Fibroblast of gingiva (primary cell): ENCODE measurements at regions not wholly inside any gene's neighbourhood (a gene's known extent, or its start where the extent isn't known, plus 50 kb on each side); places are given as distances from the start of the nearest gene placed in this dataset.
"Not testable (repeated sequence)": the region's sequence is repeated elsewhere in the genome, so short reads cannot be mapped to it uniquely, and the experiment has no call there.

Experiments
- DNase-seq: peaks from one replicate; pipeline ENCODE4 v3.0.0-alpha.2; 2011; ENCODE audit warnings: low read depth

GRCh38 chr13:78138756-78139155 lies 220.1 kb upstream of the EDNRB start:
- no peak for DNase-seq

DNA sequence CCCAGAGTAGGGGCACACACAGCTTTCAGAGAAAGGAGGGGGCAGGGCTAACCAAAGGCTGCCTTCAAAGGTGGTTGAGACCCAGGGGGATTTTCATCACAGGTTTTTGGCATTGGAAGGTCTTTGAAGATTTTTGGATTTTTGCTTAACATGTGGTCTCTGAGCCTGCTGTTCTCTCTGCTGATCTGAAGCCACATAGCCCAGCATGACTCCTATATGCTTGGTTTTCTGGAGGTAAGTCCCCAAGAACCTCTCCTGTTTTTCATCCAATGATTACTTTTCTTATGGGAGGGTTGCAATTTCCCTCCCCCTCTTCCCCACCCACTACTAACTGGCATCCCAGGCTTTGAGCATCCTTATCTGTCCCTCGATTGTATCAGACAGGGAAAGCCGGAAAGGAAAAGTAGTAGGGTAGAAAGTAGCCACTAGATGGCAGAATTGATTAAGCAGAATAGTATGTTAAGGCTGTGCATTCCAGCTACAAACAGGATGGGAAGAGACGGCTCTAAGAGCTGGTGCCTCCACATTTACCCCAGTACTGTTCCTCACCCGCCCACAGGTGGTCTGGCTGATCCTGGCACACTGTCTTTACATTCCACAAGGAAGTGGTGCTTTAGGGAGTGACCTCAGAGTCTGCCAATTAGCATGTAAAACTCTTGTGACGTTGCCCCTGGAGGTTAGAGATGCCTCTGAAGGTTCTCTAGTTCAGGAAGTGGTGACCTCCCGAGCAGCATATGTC lies 218.9 kb upstream of the EDNRB start:
- DNase-seq = peak; percentile 60

- no peak for DNase-seq
Measured at GRCh38 chr13:78136966-78137365, 218.3 kb upstream of the EDNRB start.

GRCh38 chr13:78133511-78133910 lies 214.9 kb upstream of the EDNRB start:
- DNase-seq = no peak

DNA sequence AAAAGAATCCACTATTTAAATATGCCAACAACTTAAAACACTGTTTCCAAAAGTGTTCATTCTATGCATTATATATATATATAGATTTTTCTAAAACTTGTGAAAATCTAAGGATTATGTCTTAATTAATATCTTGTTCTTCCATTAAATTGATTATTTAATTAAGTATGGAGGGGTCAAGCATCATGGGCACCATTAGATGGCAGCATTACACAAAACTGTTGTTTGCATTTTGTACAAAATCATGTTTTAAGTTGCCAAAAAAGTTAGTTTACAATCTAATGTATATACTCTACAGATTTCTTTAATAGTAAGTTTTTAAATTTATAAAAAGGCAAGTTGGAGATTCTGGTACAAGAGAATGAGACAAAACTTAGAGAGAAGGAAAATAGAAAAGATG lies 213.2 kb upstream of the EDNRB start:
- DNase-seq = no peak

DNA sequence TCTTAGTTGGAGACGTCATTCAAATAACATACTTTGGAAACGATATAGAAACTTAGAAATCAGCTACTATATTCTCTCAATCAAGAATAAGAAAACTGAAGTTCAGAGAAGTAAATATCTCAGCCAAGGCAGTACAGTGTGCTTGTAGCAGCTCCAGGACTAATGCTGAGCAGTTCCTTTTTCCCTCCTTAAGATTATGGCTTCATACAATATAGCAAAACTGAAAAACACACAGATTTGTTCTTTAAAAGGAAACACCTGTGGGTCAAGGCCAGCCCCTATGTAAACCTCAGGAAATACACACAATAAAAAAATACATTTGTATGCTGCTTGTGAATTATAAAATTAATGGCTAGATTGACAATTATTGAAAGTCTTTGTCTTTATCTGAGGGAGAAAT lies 212.7 kb upstream of the EDNRB start:
- DNase-seq = no peak

GRCh38 chr13:78129823-78130222 lies 211.2 kb upstream of the EDNRB start:
- no peak for DNase-seq

DNA sequence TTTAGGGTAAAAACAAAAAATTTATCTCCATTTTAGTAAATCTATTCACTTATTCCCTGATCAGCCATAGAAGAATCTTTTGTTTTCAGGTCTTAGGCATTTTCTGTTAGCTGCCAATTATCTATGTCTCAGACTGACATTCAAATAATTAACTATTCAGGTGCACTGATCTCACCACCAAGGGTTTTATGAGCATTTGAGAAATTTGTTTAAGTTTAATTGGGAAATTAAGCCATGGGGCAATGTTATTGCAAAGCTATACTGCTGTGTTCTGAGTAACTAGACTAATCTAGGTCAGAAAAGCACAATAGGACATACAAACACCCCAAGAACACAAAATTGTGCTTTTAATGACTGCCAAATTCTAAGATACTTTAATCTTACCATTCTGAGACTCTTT lies 210.7 kb upstream of the EDNRB start:
- DNase-seq = no peak

DNA sequence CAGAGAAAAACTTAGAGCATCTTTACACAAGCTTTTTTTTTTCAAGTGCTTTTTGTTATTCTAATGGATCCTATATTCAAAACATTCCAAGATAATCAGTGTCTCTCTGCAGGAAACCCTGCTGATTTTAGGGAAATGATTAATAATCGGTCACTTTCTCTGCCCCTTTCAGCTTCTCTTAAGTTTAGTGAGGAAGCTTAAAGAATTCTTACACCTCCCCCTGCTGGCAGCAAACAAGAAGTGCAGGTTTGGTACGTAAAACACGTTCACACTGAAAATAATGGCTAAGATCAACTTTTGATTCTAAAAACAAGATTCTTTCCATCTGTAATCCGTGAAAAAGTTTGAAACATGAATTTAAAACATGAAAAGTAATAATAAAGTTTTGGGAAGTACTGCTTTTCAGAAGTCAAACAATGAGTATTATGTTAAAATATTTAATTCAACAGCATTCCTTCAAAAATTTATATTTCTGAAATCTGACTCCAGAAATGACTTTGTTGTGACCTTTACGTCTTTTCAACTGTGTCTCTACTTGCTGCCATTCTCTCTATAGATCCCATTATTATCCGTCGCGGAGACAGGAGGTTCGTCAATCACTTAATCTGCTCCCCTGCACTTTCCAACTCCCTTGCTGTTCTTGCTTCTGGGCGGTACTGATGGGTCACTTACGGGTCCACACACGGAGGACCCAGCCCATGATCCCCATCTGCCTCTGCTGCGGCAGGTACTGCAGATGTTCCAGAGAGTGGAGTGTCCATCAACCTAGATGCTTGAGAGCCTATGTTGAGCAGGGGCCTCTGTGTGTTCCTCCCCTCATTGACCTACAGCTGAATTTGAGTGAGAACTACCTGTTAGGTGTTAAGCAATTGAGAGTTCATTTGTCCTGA lies 203.1 kb upstream of the EDNRB start:
- peak; percentile 68 for DNase-seq

DNA sequence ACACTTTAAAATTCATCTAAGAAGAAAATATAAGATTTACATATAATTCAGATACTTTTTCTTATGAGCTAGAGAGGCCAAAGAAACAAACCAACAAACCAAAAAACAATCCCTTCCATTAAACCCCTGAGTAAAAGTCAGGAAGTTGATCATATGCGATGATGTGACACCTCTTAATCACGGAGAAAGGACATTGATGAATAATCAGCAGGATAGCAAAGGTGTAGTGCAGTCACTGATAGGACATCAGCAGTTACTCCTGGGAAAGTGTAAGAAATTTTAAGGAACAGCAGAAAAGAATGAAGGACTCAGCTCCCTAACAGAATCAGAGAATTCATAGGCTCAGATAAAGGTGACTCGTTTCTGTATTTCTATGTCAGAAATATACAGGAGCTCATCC lies 202.4 kb upstream of the EDNRB start:
- no peak for DNase-seq

DNA sequence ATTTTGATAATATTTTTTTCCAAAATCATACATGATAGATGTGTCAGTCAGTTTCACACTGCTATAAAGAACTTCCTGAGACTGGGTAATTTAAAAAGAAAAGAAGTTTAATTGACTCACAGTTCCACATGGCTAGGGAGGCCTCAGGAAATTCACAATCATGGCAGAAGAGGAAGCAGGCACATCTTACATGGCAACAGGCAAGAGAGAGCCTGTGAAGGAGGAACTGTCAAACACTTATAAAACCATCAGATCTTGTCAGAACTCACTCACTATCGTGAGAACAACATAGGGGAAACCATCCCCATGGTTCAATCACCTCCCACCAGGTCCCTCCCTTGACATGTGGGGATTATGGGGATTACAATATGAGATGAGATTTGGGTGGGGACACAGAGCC lies 201.5 kb upstream of the EDNRB start:
- not testable (repeated sequence) for DNase-seq

DNA sequence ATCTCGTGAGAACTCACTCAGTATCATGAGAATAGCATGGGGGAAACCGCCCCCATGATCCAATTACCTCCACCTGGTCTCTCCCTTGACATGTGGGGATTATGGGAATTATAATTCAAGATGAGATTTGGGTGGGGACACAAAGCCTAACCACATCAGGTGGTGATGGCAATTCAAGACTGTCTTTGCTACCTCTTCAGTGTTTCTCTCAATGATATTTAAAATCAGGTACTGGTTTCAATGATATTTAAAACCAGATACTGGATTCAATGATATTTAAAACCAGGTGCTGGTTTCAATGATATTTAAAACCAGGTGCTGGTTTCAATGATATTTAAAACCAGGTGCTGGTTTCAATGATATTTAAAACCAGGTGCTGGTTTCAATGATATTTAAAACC lies 198.4 kb upstream of the EDNRB start:
- not testable (repeated sequence) for DNase-seq

DNA sequence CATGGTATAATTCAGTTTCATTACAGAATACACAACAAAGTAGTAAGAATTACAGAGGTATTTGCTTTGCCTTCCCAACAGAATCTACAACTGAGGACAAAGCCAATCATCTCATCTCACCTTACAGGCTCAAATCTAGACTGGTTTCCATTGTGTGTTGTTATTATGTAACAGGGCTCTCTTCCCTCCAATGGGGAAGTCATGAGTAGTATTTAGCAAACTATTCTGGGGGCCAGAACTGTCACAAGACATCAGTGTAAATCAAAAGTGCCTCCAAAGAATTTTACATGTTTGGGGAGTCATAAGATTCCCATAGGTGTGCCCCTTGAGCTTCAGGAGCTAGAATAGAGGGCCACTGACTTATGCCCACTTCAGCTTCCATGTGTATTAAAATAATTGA lies 187.0 kb upstream of the EDNRB start:
- DNase-seq = no peak

- no peak for DNase-seq
Measured at GRCh38 chr13:78103936-78104335, 185.3 kb upstream of the EDNRB start.

DNA sequence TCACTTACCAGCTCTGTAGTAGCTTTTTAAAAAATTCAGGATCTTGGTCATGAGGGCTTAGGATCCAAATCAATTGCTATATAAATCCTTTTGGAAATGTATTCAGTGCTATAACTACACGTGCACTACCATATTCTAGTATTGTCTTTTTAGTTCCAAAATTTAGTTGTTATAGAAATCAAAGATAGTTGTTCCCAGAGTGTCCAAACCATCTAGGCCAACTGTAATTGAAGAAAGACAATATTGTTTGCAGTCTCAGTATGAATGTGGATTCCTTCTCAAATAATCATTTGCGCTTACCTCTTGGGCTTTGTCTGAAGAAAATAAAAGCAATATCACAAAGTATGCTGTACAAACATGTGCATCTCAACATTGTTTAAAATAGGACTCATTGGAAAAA lies 184.1 kb upstream of the EDNRB start:
- DNase-seq = no peak

- peak; percentile 96 for DNase-seq
Measured at GRCh38 chr13:78102121-78102677, 183.6 kb upstream of the EDNRB start.

GRCh38 chr13:78100486-78100885 lies 181.9 kb upstream of the EDNRB start:
- peak; percentile 56 for DNase-seq

DNA sequence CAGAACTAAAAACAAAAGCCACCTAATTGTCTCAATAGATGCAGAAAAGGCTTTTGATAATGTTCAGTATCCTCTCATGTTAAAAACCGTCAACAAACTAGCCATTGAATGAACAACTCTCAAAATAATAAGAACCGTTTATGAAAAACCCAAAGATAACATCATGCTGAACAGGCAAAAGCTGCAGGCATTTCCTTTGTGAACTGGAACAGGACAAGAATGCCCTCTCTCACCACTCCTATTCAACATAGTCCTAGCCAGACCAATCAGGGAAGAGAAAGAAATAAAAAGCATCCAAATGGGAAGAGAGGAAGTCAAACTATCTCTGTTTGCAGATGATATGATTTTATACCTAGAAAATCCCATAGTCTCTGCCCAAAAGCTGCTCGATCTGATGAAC lies 179.6 kb upstream of the EDNRB start:
- no peak for DNase-seq

GRCh38 chr13:78096221-78096620 lies 177.6 kb upstream of the EDNRB start:
- no peak for DNase-seq

- no peak for DNase-seq
Measured at GRCh38 chr13:78087966-78088678, 169.5 kb upstream of the EDNRB start.

DNA sequence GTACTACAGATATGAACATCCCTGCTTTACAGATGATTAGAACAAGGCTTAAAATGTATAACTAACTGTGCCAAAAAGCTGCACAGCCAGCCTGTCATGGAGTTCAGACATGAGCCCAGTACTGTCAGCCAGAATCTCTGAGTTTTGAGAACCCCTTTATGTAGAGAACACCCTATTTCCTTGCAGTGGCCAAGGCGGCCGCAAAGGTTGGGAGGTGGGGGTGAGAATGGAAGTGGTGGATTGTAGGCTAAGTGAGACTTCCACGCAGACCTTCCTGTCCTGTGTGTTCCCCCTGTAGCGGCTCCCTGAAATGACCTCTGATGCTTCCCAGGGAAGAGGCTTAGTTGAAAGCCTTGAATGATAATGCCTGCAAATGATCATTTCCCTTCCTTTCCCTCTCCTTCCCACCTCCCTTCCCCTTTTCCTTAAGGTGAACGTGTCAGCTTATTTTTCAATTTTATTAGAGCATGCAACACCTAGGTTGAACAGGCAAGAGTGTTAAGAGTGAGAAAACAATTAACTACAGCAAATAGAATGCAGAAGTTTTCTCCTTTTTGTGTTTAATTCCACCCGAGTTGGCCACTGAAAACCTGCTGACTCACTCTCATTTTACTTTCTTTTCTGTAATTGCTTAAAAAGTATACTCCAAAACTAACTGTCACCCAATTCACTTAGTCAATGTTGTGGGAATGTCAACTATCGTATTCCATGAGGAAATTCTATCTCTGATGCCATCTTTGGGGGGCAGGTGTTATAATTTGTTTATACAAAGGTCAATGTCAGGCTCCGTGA lies 167.0 kb upstream of the EDNRB start:
- no peak for DNase-seq

DNA sequence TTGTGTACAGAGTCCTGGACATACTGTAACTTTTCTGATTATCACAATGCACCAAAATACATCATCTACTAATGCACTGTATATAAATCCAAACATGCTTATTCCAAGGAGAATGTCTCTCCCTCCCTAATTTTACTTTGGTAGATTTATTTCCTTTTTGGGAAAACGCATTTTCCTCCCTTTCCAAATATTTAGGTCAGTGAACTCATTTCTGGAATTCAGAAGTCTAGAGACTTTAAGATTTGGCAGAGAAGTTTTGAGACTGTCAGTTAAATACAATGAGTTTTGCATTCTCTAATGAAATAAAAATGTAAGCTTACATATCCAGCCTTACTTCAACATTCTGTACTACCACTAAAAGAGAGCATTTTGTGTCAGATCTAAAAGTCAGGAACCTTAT lies 165.8 kb upstream of the EDNRB start:
- DNase-seq = no peak
